Progenitor cell of endocrine pancreas (in vitro differentiated cells): ENCODE measurements at regions not wholly inside any gene's neighbourhood (a gene's known extent, or its start where the extent isn't known, plus 50 kb on each side); places are given as distances from the start of the nearest gene placed in this dataset.

Source experiments
- DNase-seq: peaks from one replicate; pipeline ENCODE4 v3.0.0; 2021; ENCODE audit warnings: low spot score; ENCODE audit not compliant: unreplicated experiment
- H3K27ac Mint-ChIP-seq: 2 replicates; pipeline ENCODE4 v1.8.0; 2021; ENCODE audit warnings: mild to moderate bottlenecking, moderate library complexity, mixed read lengths
- H3K27me3 Mint-ChIP-seq: 2 replicates; pipeline ENCODE4 v1.8.0; 2021; ENCODE audit warnings: mixed read lengths
- H3K36me3 Mint-ChIP-seq: 2 replicates; pipeline ENCODE4 v1.8.0; 2022; ENCODE audit warnings: mixed read lengths; ENCODE audit not compliant: insufficient read depth
- H3K4me1 Mint-ChIP-seq: 2 replicates; pipeline ENCODE4 v1.8.0; 2021; ENCODE audit warnings: low read depth, mixed read lengths
- H3K4me3 Mint-ChIP-seq: 2 replicates; pipeline ENCODE4 v1.8.0; 2021; ENCODE audit warnings: low read depth, mild to moderate bottlenecking, moderate library complexity, mixed read lengths
- H3K9me3 Mint-ChIP-seq: 2 replicates; pipeline ENCODE4 v1.8.0; 2021; ENCODE audit warnings: low read depth, mixed read lengths
- CTCF ChIP-seq: fragments of 200-600 bp; sonication (generic); IDR thresholded peaks from one replicate; pipeline ENCODE4 v1.5.0; 2021; ENCODE audit warnings: antibody characterized with exemption, mild to moderate bottlenecking; ENCODE audit not compliant: unreplicated experiment

- no peaks in the 10 kb centered on the region for H3K36me3 Mint-ChIP-seq
- H3K27ac Mint-ChIP-seq = no peak overlapping the region
- DNase-seq = peak; percentile 18
- no peak for TF ChIP-seq CTCF
- peaks cover 7% of the 10 kb centered on the region for H3K4me1 Mint-ChIP-seq
- H3K27me3 Mint-ChIP-seq = peaks cover 38% of the 10 kb centered on the region
- peak overlapping the region; percentile 58 for H3K4me3 Mint-ChIP-seq
- H3K9me3 Mint-ChIP-seq = no peaks in the 10 kb centered on the region
Measured at GRCh38 chr1:164320790-164321731, 237.9 kb upstream of the PBX1 start.

- no peak for DNase-seq
- Mint-ChIP-seq H3K27ac (no peak overlapping the region), H3K4me3 (no peak overlapping the region), H3K27me3 (peaks cover 23% of the 10 kb centered on the region), H3K36me3 (no peaks in the 10 kb centered on the region), H3K4me1 (peaks cover 3% of the 10 kb centered on the region), H3K9me3 (peaks cover 9% of the 10 kb centered on the region)
- no peak for TF ChIP-seq CTCF
Measured at GRCh38 chr1:164325786-164326185, 233.2 kb upstream of the PBX1 start.

GRCh38 chr1:164333387-164333786 is 225.6 kb upstream of the PBX1 start:
- Mint-ChIP-seq H3K36me3 (no peaks in the 10 kb centered on the region), H3K4me1 (peaks cover 4% of the 10 kb centered on the region), H3K9me3 (no peaks in the 10 kb centered on the region), H3K27me3 (no peaks in the 10 kb centered on the region), H3K27ac (no peak overlapping the region), H3K4me3 (no peak overlapping the region)
- no peak for TF ChIP-seq CTCF
- no peak for DNase-seq

- no peak for TF ChIP-seq CTCF
- Mint-ChIP-seq H3K4me1 (peaks cover 4% of the 10 kb centered on the region), H3K27ac (no peak overlapping the region), H3K9me3 (peaks cover 8% of the 10 kb centered on the region), H3K27me3 (no peaks in the 10 kb centered on the region), H3K36me3 (no peaks in the 10 kb centered on the region), H3K4me3 (no peak overlapping the region)
- no peak for DNase-seq
Measured at GRCh38 chr1:164337394-164337793, 221.6 kb upstream of the PBX1 start.

- Mint-ChIP-seq H3K4me3 (no peak overlapping the region), H3K36me3 (no peaks in the 10 kb centered on the region), H3K4me1 (peaks cover 4% of the 10 kb centered on the region), H3K27me3 (no peaks in the 10 kb centered on the region), H3K9me3 (peaks cover 8% of the 10 kb centered on the region), H3K27ac (no peak overlapping the region)
- DNase-seq = no peak
- no peak for TF ChIP-seq CTCF
Measured at GRCh38 chr1:164337885-164338284, 221.1 kb upstream of the PBX1 start.
